Aorta (tissue), 5 donors: ENCODE measurements at regions not wholly inside any gene's neighbourhood (a gene's known extent, or its start where the extent isn't known, plus 50 kb on each side); places are given as distances from the start of the nearest gene placed in this dataset.

Source experiments
- ATAC-seq: fragments of 200-7000 bp; cut with Tn5 transposase; one replicate; pipeline ENCODE4 v1.9.1; 2022; ENCODE audit warnings: moderate library complexity; ENCODE audit not compliant: low FRiP score
- DNase-seq, 2 donors: peaks; one replicate each; pipeline ENCODE4 v3.0.0-alpha.2; 2020
- H3K27ac ChIP-seq, 2 donors: one replicate each; pipeline ENCODE4 v1.5.1; 2013; ENCODE audit warnings: low read length in 2 of 2, mild to moderate bottlenecking in 2 of 2, moderate library complexity in 2 of 2, control low read depth in 1 of 2, inconsistent platforms in 1 of 2, low read depth in 1 of 2
- H3K27me3 ChIP-seq, 2 donors: one replicate each; pipeline ENCODE4 v1.6.1; 2013; ENCODE audit warnings: control low read depth in 1 of 2, low read length in 1 of 2, mild to moderate bottlenecking in 1 of 2, moderate library complexity in 1 of 2; ENCODE audit not compliant: insufficient read depth in 2 of 2, control insufficient read depth in 1 of 2
- H3K36me3 ChIP-seq, 2 donors: one replicate each; pipeline ENCODE4 v1.6.1; 2013; ENCODE audit warnings: control low read depth in 1 of 2, low read length in 1 of 2, mild to moderate bottlenecking in 1 of 2; ENCODE audit not compliant: insufficient read depth in 2 of 2, control insufficient read depth in 1 of 2
- H3K4me1 ChIP-seq, 2 donors: one replicate each; pipeline ENCODE4 v1.6.1; 2013; ENCODE audit warnings: low read length in 2 of 2, control low read depth in 1 of 2, mild to moderate bottlenecking in 1 of 2, moderate library complexity in 1 of 2; ENCODE audit not compliant: insufficient read depth in 2 of 2, control insufficient read depth in 1 of 2
- H3K4me3 ChIP-seq, 2 donors: one replicate each; pipeline ENCODE4 v1.5.1; 2013; ENCODE audit warnings: low read length in 2 of 2, control low read depth in 1 of 2, mild to moderate bottlenecking in 1 of 2
- H3K9me3 ChIP-seq: one replicate; pipeline ENCODE4 v1.6.1; 2013; ENCODE audit warnings: mild to moderate bottlenecking, low read length; ENCODE audit not compliant: control insufficient read depth
- intact Hi-C, 2 donors: fragments of 100-400 bp; cut with DNase I; formaldehyde crosslinking; loops; one replicate each; pipeline versions ENCODE4 v1.14.2 to v1.15.0; 2022
- donor health status: healthy with polysubstance abuse.
- donor health status: Bipolar disorder and iron deficiency.
- donor health status: DM: no; HTN: no; CAD: no.
- donor health status: DM: no; HTN: no; CAD: no.
- donor health status: DM: yes; HTN: yes; CAD: no.

DNA sequence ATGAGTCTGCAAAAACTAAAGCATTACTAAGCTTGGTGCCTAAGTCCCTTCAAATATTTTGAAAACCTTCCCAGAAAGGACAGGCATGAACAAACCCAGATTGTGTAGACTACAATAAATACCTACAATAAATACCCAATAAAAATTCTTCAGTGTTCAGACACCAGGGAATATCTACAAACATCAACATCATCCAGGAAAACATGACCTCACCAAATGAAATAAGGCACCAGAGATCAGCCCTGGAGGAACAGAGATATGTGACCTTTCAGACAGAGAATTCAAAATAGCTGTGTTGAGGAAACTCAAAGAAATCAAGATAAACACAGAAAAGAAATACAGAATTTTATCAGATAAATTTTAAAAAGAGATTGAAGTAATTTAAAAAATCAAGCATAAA is 57.8 kb upstream of the NLRP2B start:
- intact Hi-C loops, result no loop called here
- DNase-seq (no peak), ATAC-seq (no peak)
- Histone ChIP-seq H3K4me1 (no peaks in the 10 kb centered on the region), H3K27me3 (no peaks in the 10 kb centered on the region), H3K36me3 (no peaks in the 10 kb centered on the region), H3K9me3 (peaks cover 3% of the 10 kb centered on the region), H3K27ac (no peak overlapping the region), H3K4me3 (no peak overlapping the region)
